Left ventricle myocardium inferior (tissue), 1 donor: ENCODE measurements at regions not wholly inside any gene's neighbourhood (a gene's known extent, or its start where the extent isn't known, plus 50 kb on each side); places are given as distances from the start of the nearest gene placed in this dataset.

Experiments used
- DNase-seq: peaks from one replicate; pipeline ENCODE4 v3.0.0-alpha.2; 2020
- H3K27ac ChIP-seq: fragments of 200-600 bp; replicated peaks from 2 replicates; pipeline ENCODE4 v1.8.0; 2021
- H3K27me3 ChIP-seq: fragments of 200-600 bp; 2 replicates; pipeline ENCODE4 v1.8.0; 2021; ENCODE audit warnings: low read depth
- H3K36me3 ChIP-seq: fragments of 200-600 bp; 2 replicates; pipeline ENCODE4 v1.8.0; 2021
- H3K4me1 ChIP-seq: fragments of 200-600 bp; 2 replicates; pipeline ENCODE4 v1.8.0; 2021
- H3K4me3 ChIP-seq: fragments of 200-600 bp; 2 replicates; pipeline ENCODE4 v1.8.0; 2021; ENCODE audit warnings: mild to moderate bottlenecking, moderate library complexity
- H3K9me3 ChIP-seq: fragments of 200-600 bp; replicated peaks from 2 replicates; pipeline ENCODE4 v1.8.0; 2021
- intact Hi-C: fragments of 100-400 bp; cut with micrococcal nuclease; formaldehyde crosslinking; loops from one replicate; pipeline ENCODE4 v1.11.0; 2022
- TF ChIP-seq, protein P1 (sequence below): fragments of 200-600 bp; IDR thresholded peaks from 2 replicates; pipeline ENCODE4 v1.8.0; 2021; ENCODE audit warnings: antibody characterized with exemption, mild to moderate bottlenecking, borderline replicate concordance
- donor health status: DM: no; HTN: yes; CAD: no; lungs with severe emphysema.

DNA sequence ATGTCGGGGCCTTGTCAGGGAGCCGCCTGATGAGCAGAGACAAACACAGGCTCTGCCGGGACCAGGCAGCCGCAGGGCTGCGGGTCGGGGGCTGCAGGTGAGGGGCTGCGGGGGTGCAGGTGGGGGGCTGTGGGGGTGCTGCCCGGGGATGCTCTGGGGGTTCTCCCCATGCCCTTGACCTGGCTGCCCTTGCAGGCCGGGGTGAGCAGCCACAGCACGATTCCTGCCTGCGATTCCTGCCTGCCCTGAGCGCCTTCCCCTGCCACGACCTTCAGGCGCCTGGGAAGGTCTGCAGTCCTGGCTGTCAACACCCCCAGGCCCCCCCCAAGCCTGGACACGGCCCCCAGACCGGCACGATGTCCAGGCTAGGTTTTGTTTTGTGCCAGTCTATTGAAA, 106.3 kb downstream of the FAM53A start:
- Histone ChIP-seq H3K4me3 (no peak overlapping the region), H3K4me1 (peaks cover 24% of the 10 kb centered on the region), H3K27ac (no peak overlapping the region), H3K9me3 (no peaks in the 10 kb centered on the region), H3K27me3 (peaks cover 13% of the 10 kb centered on the region), H3K36me3 (no peaks in the 10 kb centered on the region)
- intact Hi-C loops: no loop called here
- no peak for DNase-seq
- TF ChIP-seq, protein P1, sequence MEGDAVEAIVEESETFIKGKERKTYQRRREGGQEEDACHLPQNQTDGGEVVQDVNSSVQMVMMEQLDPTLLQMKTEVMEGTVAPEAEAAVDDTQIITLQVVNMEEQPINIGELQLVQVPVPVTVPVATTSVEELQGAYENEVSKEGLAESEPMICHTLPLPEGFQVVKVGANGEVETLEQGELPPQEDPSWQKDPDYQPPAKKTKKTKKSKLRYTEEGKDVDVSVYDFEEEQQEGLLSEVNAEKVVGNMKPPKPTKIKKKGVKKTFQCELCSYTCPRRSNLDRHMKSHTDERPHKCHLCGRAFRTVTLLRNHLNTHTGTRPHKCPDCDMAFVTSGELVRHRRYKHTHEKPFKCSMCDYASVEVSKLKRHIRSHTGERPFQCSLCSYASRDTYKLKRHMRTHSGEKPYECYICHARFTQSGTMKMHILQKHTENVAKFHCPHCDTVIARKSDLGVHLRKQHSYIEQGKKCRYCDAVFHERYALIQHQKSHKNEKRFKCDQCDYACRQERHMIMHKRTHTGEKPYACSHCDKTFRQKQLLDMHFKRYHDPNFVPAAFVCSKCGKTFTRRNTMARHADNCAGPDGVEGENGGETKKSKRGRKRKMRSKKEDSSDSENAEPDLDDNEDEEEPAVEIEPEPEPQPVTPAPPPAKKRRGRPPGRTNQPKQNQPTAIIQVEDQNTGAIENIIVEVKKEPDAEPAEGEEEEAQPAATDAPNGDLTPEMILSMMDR: no peak

DNA sequence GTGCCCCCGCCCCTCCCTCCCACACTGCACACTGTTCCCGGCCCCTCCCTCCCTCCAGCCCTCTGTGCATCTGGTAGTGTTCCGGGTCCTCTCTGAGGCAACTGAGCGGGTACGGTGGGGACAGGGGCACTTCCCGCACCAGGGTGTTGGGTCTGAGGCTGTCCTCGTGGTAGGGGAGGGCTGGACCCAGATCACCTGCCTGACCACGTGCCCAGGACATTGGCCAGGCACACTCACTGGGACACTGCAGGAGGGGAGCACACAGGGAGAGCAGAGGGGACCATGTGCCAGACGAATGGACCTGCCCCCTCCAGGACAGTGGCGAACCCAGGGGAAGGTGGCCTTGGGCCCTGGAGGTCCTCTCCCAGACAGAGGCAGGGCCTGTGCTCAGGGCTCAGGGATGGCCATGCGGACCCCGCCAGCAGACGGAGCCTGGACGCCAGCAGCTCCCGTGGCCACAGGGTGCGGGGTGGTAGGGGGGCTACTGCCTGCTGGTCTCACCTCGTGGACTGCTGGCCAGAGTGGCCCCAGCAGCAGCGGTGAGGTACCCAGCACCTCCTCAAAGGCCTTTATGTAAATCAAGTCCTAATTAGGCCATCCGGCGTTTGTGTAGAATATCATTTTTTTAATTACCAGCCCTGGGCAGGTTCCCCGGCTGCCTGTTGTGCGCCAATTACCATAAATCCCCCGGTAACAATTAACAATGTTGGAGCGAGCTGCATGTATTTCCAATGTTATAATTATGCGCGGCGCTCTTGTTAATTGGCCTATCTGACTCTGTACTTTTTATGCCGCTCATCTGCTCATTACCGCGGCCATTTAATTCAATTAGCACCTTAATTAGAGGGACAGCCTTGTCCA, 106.9 kb downstream of the FAM53A start:
- TF ChIP-seq, protein P1: no peak
- H3K9me3 ChIP-seq: no peaks in the 10 kb centered on the region
- peaks cover 13% of the 10 kb centered on the region for H3K27me3 ChIP-seq
- H3K4me1 ChIP-seq: peaks cover 24% of the 10 kb centered on the region
- H3K36me3 ChIP-seq: no peaks in the 10 kb centered on the region
- no peak overlapping the region for H3K27ac ChIP-seq
- H3K4me3 ChIP-seq: no peak overlapping the region
- DNase-seq: no peak
- intact Hi-C loops: no loop called here

DNA sequence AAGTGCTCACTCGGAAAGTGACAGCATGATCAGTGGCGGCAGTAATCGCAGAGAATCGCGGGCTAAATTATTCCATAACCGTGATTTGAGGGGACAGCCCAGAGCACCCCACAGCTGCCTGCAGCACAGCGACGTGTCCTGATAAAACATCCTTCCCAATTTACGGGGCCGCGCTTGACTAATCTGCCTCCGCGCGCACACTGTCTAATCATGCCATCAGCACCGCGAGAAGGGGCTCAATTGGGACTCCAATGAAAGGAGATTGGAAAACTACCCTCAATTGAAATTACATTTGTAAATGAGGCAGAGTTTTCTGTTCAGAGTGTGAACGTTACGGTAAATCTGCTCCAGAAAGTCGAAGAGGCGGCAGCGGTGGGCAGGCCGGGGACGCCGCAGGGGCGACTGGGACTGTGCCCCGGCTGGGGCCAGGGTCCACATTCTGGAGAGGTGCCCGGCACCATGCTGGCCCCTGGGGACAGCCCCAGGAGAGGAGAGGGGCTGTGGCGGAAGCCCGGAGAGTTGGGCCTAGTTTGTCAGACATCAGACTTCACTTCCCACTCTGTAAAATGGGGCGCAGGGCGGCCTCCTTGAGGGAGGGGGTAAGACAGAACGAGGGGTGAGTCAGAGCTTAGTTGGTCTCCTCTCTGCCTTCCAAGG, 107.7 kb downstream of the FAM53A start:
- TF ChIP-seq, protein P1: no peak
- no peaks in the 10 kb centered on the region for H3K9me3 ChIP-seq
- intact Hi-C loops: no loop called here
- H3K4me3 ChIP-seq: no peak overlapping the region
- no peak for DNase-seq
- no peaks in the 10 kb centered on the region for H3K36me3 ChIP-seq
- no peak overlapping the region for H3K27ac ChIP-seq
- peaks cover 24% of the 10 kb centered on the region for H3K4me1 ChIP-seq
- H3K27me3 ChIP-seq: peaks cover 13% of the 10 kb centered on the region

DNA sequence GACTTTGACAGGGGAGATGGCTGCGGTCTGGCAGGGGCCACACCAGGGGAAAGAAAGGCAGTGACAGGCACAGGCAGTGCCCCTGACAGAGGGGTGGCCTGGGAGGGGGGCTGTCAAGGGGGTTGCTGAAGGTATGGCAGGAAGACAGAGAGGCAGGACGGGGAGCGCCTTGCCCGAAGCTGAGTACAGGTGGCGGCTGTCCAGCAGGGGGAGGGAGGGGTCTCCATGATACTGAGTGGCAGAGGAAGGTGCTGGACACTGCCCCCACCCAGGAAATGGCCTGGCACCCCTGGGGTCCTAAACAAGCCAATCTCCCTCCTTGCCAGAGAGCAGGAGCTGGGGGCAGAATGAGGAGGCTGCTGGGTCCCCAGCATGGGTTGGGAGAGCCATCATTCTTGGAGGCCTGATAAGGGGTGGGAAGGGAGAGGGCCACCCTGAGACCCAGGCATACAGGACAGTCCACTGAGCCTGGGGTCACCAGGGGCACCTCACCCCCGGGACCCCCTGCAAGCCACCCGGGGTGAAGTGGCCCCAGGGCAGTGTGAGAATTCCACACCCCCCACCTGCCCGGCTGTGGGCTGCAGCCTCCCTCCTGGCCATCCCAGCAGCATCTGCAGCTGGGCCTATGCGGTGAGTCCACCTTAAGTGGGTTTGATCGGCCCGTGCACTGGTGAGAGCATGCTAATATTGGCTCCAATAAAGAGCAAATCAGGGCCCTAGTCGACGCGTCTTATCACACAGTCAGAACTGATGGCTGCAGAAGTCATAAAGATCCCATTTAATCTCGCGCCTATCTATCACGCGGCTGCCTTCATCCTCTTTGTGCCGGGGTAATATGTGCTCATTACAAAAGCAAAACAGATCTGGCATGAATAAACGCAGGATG, 108.5 kb downstream of the FAM53A start:
- no peaks in the 10 kb centered on the region for H3K36me3 ChIP-seq
- intact Hi-C loops: no loop called here
- DNase-seq: no peak
- TF ChIP-seq, protein P1: no peak
- no peaks in the 10 kb centered on the region for H3K9me3 ChIP-seq
- H3K27me3 ChIP-seq: peaks cover 13% of the 10 kb centered on the region
- H3K4me1 ChIP-seq: peaks cover 24% of the 10 kb centered on the region
- no peak overlapping the region for H3K4me3 ChIP-seq
- H3K27ac ChIP-seq: no peak overlapping the region
